WTC11 (cell line): ENCODE measurements at regions not wholly inside any gene's neighbourhood (a gene's known extent, or its start where the extent isn't known, plus 50 kb on each side); places are given as distances from the start of the nearest gene placed in this dataset.

Source experiments
- ATAC-seq: fragments of 200-7000 bp; cut with Tn5 transposase; 2 replicates; pipeline ENCODE4 v1.10.0; 2021; ENCODE audit warnings: mild to moderate bottlenecking, moderate library complexity
- CTCF ChIA-PET: fragments of 300-600 bp; sonication (Branson Sonifier 250); formaldehyde crosslinking; loops from one replicate; lab custom pipeline; 2021; ENCODE audit warnings: antibody characterized with exemption; lab: Charles Lee
- POLR2A ChIA-PET: fragments of 350-600 bp; sonication (Branson Sonifier 250); formaldehyde crosslinking; loops from one replicate; lab custom pipeline; 2021; ENCODE audit warnings: antibody characterized with exemption; lab: Charles Lee
- DNase-seq: peaks from one replicate; pipeline ENCODE4 v3.0.0; 2021; ENCODE audit warnings: low spot score
- H3K27ac Mint-ChIP-seq: 2 replicates; pipeline ENCODE4 v1.8.0; 2021; ENCODE audit warnings: mixed read lengths
- H3K27me3 Mint-ChIP-seq: 2 replicates; pipeline ENCODE4 v1.8.0; 2021; ENCODE audit warnings: low read depth, mild to moderate bottlenecking, moderate library complexity, mixed read lengths
- H3K36me3 Mint-ChIP-seq: 2 replicates; pipeline ENCODE4 v1.8.0; 2021; ENCODE audit warnings: mixed read lengths
- H3K4me1 Mint-ChIP-seq: 2 replicates; pipeline ENCODE4 v1.8.0; 2022; ENCODE audit warnings: mixed read lengths
- H3K4me3 Mint-ChIP-seq: 2 replicates; pipeline ENCODE4 v1.8.0; 2021; ENCODE audit warnings: mild to moderate bottlenecking, moderate library complexity, mixed read lengths
- H3K9me3 Mint-ChIP-seq: 2 replicates; pipeline ENCODE4 v1.8.0; 2021; ENCODE audit warnings: mixed read lengths
- EMX1 ChIP-seq: fragments of 250-450 bp; sonication (Bioruptor Pico); IDR thresholded peaks from 2 replicates; pipeline ENCODE4 v1.8.0; 2021; ENCODE audit warnings: mild to moderate bottlenecking
- ETV6 ChIP-seq: sonication (generic); formaldehyde crosslinking; IDR thresholded peaks from 2 replicates; pipeline ENCODE4 v1.8.1; 2022; ENCODE audit warnings: mild to moderate bottlenecking, missing genetic modification reagents
- IRF2 ChIP-seq: sonication (generic); formaldehyde crosslinking; IDR thresholded peaks from 2 replicates; pipeline ENCODE4 v1.8.0; 2022; ENCODE audit warnings: low read depth, missing genetic modification reagents, borderline replicate concordance
- NFATC4 ChIP-seq: fragments of 250-450 bp; sonication (Bioruptor Pico); IDR thresholded peaks from 2 replicates; pipeline ENCODE4 v1.9.0; 2021; ENCODE audit warnings: mild to moderate bottlenecking
- OVOL2 ChIP-seq: fragments of 250-450 bp; sonication (Bioruptor Pico); IDR thresholded peaks from 2 replicates; pipeline ENCODE4 v1.9.0; 2021; ENCODE audit warnings: mild to moderate bottlenecking, borderline replicate concordance
- RORB ChIP-seq: fragments of 250-450 bp; sonication (Bioruptor Pico); IDR thresholded peaks from 2 replicates; pipeline ENCODE4 v1.9.0; 2021; ENCODE audit warnings: mild to moderate bottlenecking
- SP1 ChIP-seq: sonication (generic); formaldehyde crosslinking; conservative IDR thresholded peaks from 2 replicates; pipeline ENCODE4 v1.8.1; 2022; ENCODE audit warnings: missing genetic modification reagents
- TEAD1 ChIP-seq: sonication (generic); formaldehyde crosslinking; IDR thresholded peaks from 2 replicates; pipeline ENCODE4 v1.8.0; 2022; ENCODE audit warnings: mild to moderate bottlenecking, missing genetic modification reagents
- ZNF232 ChIP-seq: sonication (generic); formaldehyde crosslinking; IDR thresholded peaks from 2 replicates; pipeline ENCODE4 v1.8.0; 2022; ENCODE audit warnings: mild to moderate bottlenecking, missing genetic modification reagents
- TF ChIP-seq, protein P1 (sequence below): sonication (generic); formaldehyde crosslinking; IDR thresholded peaks from 2 replicates; pipeline ENCODE4 v1.8.1; 2022; ENCODE audit warnings: missing genetic modification reagents, borderline replicate concordance
- TF ChIP-seq, protein P2 (sequence below): sonication (generic); formaldehyde crosslinking; conservative IDR thresholded peaks from 2 replicates; pipeline ENCODE4 v1.8.1; 2023; ENCODE audit warnings: mild to moderate bottlenecking, low read depth, missing genetic modification reagents, moderate library complexity
- TF ChIP-seq, protein P3 (sequence below): fragments of 250-450 bp; sonication (Bioruptor Pico); IDR thresholded peaks from 2 replicates; pipeline ENCODE4 v1.9.0; 2021; ENCODE audit warnings: mild to moderate bottlenecking
- TF ChIP-seq, protein P4 (sequence below): fragments of 250-450 bp; sonication (Bioruptor Pico); IDR thresholded peaks from 2 replicates; pipeline ENCODE4 v2.1.2; 2022; ENCODE audit warnings: mild to moderate bottlenecking, moderate library complexity
- TF ChIP-seq, protein P5 (sequence below): sonication (generic); formaldehyde crosslinking; IDR thresholded peaks from 2 replicates; pipeline ENCODE4 v1.8.1; 2023; ENCODE audit warnings: mild to moderate bottlenecking, missing genetic modification reagents
- TF ChIP-seq, protein P6 (sequence below): fragments of 250-450 bp; sonication (Bioruptor Pico); IDR thresholded peaks from 2 replicates; pipeline ENCODE4 v1.9.0; 2021; ENCODE audit warnings: mild to moderate bottlenecking
- TF ChIP-seq, protein P7 (sequence below): sonication (generic); formaldehyde crosslinking; IDR thresholded peaks from 2 replicates; pipeline ENCODE4 v1.8.0; 2022; ENCODE audit warnings: mild to moderate bottlenecking, missing genetic modification reagents

DNA sequence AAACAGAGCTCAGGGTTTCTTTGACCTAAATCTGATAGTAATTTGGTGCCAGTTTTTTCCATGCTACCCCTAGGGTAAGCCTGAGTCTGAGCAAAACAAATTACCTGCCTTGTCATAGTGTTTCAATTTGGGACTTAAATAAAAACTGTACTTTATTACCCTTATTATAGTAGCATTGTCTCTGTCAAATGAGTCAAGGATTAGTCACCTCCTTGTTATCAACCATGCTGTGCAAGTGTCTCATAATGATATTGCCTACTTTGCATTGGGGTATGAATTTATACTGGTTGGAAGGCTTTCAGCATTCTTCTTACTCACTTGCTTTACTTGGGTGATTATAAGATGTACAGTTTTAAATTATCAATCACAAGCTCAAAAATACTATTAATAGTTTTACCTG lies 380.0 kb downstream of the LRFN5 start:
- H3K27ac Mint-ChIP-seq = no peak overlapping the region
- no peaks in the 10 kb centered on the region for H3K4me1 Mint-ChIP-seq
- ATAC-seq = no peak
- H3K36me3 Mint-ChIP-seq = no peaks in the 10 kb centered on the region
- DNase-seq = no peak
- TF ChIP-seq OVOL2 (CRISPR knock-in tag) (no peak), ETV6 (no peak), IRF2 (no peak), EMX1 (CRISPR knock-in tag) (no peak), TEAD1 (CRISPR knock-in tag) (no peak), SP1 (CRISPR knock-in tag) (no peak), ZNF232 (CRISPR knock-in tag) (no peak)
- TF ChIP-seq, protein P1, sequence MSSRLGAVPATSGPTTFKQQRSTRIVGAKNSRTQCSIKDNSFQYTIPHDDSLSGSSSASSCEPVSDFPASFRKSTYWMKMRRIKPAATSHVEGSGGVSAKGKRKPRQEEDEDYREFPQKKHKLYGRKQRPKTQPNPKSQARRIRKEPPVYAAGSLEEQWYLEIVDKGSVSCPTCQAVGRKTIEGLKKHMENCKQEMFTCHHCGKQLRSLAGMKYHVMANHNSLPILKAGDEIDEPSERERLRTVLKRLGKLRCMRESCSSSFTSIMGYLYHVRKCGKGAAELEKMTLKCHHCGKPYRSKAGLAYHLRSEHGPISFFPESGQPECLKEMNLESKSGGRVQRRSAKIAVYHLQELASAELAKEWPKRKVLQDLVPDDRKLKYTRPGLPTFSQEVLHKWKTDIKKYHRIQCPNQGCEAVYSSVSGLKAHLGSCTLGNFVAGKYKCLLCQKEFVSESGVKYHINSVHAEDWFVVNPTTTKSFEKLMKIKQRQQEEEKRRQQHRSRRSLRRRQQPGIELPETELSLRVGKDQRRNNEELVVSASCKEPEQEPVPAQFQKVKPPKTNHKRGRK = no peak
- TF ChIP-seq, protein P2, sequence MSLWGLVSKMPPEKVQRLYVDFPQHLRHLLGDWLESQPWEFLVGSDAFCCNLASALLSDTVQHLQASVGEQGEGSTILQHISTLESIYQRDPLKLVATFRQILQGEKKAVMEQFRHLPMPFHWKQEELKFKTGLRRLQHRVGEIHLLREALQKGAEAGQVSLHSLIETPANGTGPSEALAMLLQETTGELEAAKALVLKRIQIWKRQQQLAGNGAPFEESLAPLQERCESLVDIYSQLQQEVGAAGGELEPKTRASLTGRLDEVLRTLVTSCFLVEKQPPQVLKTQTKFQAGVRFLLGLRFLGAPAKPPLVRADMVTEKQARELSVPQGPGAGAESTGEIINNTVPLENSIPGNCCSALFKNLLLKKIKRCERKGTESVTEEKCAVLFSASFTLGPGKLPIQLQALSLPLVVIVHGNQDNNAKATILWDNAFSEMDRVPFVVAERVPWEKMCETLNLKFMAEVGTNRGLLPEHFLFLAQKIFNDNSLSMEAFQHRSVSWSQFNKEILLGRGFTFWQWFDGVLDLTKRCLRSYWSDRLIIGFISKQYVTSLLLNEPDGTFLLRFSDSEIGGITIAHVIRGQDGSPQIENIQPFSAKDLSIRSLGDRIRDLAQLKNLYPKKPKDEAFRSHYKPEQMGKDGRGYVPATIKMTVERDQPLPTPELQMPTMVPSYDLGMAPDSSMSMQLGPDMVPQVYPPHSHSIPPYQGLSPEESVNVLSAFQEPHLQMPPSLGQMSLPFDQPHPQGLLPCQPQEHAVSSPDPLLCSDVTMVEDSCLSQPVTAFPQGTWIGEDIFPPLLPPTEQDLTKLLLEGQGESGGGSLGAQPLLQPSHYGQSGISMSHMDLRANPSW = no peak
- TF ChIP-seq, protein P3, sequence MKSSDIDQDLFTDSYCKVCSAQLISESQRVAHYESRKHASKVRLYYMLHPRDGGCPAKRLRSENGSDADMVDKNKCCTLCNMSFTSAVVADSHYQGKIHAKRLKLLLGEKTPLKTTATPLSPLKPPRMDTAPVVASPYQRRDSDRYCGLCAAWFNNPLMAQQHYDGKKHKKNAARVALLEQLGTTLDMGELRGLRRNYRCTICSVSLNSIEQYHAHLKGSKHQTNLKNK = no peak
- TF ChIP-seq, protein P4, sequence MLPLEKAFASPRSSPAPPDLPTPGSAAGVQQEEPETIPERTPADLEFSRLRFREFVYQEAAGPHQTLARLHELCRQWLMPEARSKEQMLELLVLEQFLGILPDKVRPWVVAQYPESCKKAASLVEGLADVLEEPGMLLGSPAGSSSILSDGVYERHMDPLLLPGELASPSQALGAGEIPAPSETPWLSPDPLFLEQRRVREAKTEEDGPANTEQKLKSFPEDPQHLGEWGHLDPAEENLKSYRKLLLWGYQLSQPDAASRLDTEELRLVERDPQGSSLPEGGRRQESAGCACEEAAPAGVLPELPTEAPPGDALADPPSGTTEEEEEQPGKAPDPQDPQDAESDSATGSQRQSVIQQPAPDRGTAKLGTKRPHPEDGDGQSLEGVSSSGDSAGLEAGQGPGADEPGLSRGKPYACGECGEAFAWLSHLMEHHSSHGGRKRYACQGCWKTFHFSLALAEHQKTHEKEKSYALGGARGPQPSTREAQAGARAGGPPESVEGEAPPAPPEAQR (CRISPR knock-in tag) = no peak
- TF ChIP-seq, protein P5, sequence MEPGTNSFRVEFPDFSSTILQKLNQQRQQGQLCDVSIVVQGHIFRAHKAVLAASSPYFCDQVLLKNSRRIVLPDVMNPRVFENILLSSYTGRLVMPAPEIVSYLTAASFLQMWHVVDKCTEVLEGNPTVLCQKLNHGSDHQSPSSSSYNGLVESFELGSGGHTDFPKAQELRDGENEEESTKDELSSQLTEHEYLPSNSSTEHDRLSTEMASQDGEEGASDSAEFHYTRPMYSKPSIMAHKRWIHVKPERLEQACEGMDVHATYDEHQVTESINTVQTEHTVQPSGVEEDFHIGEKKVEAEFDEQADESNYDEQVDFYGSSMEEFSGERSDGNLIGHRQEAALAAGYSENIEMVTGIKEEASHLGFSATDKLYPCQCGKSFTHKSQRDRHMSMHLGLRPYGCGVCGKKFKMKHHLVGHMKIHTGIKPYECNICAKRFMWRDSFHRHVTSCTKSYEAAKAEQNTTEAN = no peak
- TF ChIP-seq, protein P6, sequence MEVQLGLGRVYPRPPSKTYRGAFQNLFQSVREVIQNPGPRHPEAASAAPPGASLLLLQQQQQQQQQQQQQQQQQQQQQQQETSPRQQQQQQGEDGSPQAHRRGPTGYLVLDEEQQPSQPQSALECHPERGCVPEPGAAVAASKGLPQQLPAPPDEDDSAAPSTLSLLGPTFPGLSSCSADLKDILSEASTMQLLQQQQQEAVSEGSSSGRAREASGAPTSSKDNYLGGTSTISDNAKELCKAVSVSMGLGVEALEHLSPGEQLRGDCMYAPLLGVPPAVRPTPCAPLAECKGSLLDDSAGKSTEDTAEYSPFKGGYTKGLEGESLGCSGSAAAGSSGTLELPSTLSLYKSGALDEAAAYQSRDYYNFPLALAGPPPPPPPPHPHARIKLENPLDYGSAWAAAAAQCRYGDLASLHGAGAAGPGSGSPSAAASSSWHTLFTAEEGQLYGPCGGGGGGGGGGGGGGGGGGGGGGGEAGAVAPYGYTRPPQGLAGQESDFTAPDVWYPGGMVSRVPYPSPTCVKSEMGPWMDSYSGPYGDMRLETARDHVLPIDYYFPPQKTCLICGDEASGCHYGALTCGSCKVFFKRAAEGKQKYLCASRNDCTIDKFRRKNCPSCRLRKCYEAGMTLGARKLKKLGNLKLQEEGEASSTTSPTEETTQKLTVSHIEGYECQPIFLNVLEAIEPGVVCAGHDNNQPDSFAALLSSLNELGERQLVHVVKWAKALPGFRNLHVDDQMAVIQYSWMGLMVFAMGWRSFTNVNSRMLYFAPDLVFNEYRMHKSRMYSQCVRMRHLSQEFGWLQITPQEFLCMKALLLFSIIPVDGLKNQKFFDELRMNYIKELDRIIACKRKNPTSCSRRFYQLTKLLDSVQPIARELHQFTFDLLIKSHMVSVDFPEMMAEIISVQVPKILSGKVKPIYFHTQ (CRISPR knock-in tag) = no peak
- TF ChIP-seq, protein P7, sequence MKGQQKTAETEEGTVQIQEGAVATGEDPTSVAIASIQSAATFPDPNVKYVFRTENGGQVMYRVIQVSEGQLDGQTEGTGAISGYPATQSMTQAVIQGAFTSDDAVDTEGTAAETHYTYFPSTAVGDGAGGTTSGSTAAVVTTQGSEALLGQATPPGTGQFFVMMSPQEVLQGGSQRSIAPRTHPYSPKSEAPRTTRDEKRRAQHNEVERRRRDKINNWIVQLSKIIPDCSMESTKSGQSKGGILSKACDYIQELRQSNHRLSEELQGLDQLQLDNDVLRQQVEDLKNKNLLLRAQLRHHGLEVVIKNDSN = no peak
- ChIA-PET CTCF (no interaction called here), POLR2A (no interaction called here)
- H3K4me3 Mint-ChIP-seq = no peak overlapping the region
- H3K9me3 Mint-ChIP-seq = no peaks in the 10 kb centered on the region
- no peaks in the 10 kb centered on the region for H3K27me3 Mint-ChIP-seq

DNA sequence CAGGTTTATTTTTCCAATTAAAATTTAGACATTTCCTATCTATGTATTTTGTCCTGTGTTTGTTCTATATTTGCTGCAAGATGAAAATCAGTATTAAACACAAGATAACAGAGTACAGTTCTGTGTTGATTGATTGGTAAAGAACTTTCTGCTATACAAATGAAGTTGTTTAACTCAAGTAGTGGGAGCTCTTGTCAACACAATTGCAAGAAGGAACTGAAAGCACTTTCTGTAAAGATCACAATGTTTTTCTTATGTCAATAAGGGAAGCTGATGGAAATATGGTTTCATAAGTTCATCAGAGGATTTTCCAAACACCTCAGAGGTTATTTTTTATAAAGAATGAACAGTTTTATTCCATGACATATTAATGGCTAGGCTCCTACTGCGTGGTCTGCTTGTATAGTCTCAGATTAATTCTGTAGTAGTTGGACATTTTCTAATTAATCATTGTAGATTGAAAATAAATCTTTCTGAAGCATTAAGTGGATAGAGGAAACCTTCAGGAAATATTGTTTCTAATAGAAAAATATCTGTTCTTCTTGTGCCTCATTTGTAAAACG lies 379.5 kb downstream of the LRFN5 start:
- no peak for TF ChIP-seq NFATC4 (CRISPR knock-in tag)
- TF ChIP-seq RORB = no peak
- DNase-seq (no peak), ATAC-seq (no peak)
- Mint-ChIP-seq H3K27ac (no peak overlapping the region), H3K4me1 (no peaks in the 10 kb centered on the region), H3K36me3 (no peaks in the 10 kb centered on the region), H3K9me3 (no peaks in the 10 kb centered on the region), H3K4me3 (no peak overlapping the region), H3K27me3 (no peaks in the 10 kb centered on the region)
- CTCF ChIA-PET = no interaction called here
- POLR2A ChIA-PET = no interaction called here
